MM.1S (cell line): ENCODE measurements at regions not wholly inside any gene's neighbourhood (a gene's known extent, or its start where the extent isn't known, plus 50 kb on each side); places are given as distances from the start of the nearest gene placed in this dataset.

Experiments used
- CTCF ChIP-seq: fragments of 300-600 bp; sonication (generic); IDR thresholded peaks from 2 replicates; pipeline ENCODE4 v1.5.1; 2016; ENCODE audit warnings: antibody characterized with exemption, low read length, mixed read lengths
- EZH2 ChIP-seq: fragments of 300-600 bp; sonication (generic); optimal IDR thresholded peaks from 2 replicates; pipeline ENCODE3; 2017; ENCODE audit warnings: low read depth, mild to moderate bottlenecking, antibody characterized with exemption, low read length, mixed read lengths
- EZH2phosphoT487 ChIP-seq: fragments of 300-600 bp; sonication (generic); IDR thresholded peaks from 2 replicates; pipeline ENCODE4 v1.6.1; 2018; ENCODE audit warnings: antibody characterized with exemption, low read length

- no peak for TF ChIP-seq EZH2
- TF ChIP-seq CTCF: no peak
- no peak for TF ChIP-seq EZH2phosphoT487
These were observed 110.8 kb upstream of the KAZN start for GRCh38 chr1:14487671-14488070.
